HepG2 (cell line): ENCODE measurements at regions not wholly inside any gene's neighbourhood (a gene's known extent, or its start where the extent isn't known, plus 50 kb on each side); places are given as distances from the start of the nearest gene placed in this dataset.

Experiments
- ATAC-seq: fragments of 200-7000 bp; cut with Tn5 transposase; 3 replicates; pipeline ENCODE4 v1.9.1; 2020; ENCODE audit warnings: mild to moderate bottlenecking, moderate library complexity
- BruUV-seq: library from RNA; stranded (reverse); fragments of 400-500 nt; replicated peaks from 2 replicates; lab custom pipeline; 2021; lab: Mats Ljungman, UMichigan
- CTCF ChIA-PET: fragments of 300-600 bp; formaldehyde crosslinking; extraction: SDS; loops from one replicate; lab custom pipeline; 2021; ENCODE audit warnings: low total read pairs, inconsistent platforms, low intra/inter-chr PET ratio; lab: Yijun Ruan, JAX
- POLR2A ChIA-PET: fragments of 350-600 bp; sonication (Branson Sonifier 250); formaldehyde crosslinking; loops from one replicate; lab custom pipeline; 2020; ENCODE audit warnings: antibody characterized with exemption, inconsistent platforms; lab: Yijun Ruan, JAX
- DNase-seq: peaks from one replicate; pipeline ENCODE4 v3.0.0-alpha.2; 2015; ENCODE audit warnings: low spot score
- FAIRE-seq: peaks from 3 replicates; lab custom pipeline; 2011; peaks lifted over from hg19 to GRCh38; lab: Jason Lieb, UNC
- H2AFZ ChIP-seq: one replicate; pipeline ENCODE4 v1.6.1; 2011; ENCODE audit warnings: low read length, inconsistent platforms
- H3K27ac ChIP-seq: fragments of 300-600 bp; 3 replicates; pipeline ENCODE4 v1.8.0; 2011; ENCODE audit warnings: mixed run types, mild to moderate bottlenecking, mixed read lengths, low read length, inconsistent platforms; ENCODE audit not compliant: insufficient read depth; ENCODE audit errors: extremely low read length
- H3K27me3 ChIP-seq, 2 experiments: fragments of 200-600 bp in 1 of 2; 2 replicates in 1 of 2; 3 replicates in 1 of 2; pipeline versions ENCODE4 v1.6.0 to v1.8.0; 2011; ENCODE audit warnings: low read length in 2 of 2, mild to moderate bottlenecking in 2 of 2, moderate library complexity in 2 of 2, inconsistent platforms in 1 of 2; ENCODE audit not compliant: insufficient read depth in 2 of 2, control insufficient read depth in 1 of 2
- H3K36me3 ChIP-seq, 2 experiments: fragments of 200-600 bp in 1 of 2; replicated peaks in 1 of 2; 2 replicates in 1 of 2; 3 replicates in 1 of 2; pipeline versions ENCODE4 v1.5.1 to v1.8.0; 2011; ENCODE audit warnings: low read length in 2 of 2, inconsistent platforms in 1 of 2; ENCODE audit not compliant: insufficient read depth in 2 of 2, control insufficient read depth in 1 of 2
- H3K4me1 ChIP-seq: 2 replicates; pipeline ENCODE4 v1.5.1; 2012; ENCODE audit warnings: low read length, inconsistent platforms; ENCODE audit not compliant: insufficient read depth
- H3K4me2 ChIP-seq: 2 replicates; pipeline ENCODE4 v1.6.0; 2011; ENCODE audit warnings: low read depth, low read length, inconsistent platforms
- H3K4me3 ChIP-seq, 3 experiments: fragments of 200-600 bp in 1 of 3; sonication (generic), shearing (Covaris generic) in 1 of 3; replicated peaks in 1 of 3; 2 replicates each; pipeline ENCODE4 v1.5.1; 2011 to 2016; ENCODE audit warnings: low read length in 3 of 3, inconsistent platforms in 2 of 3, low read depth in 2 of 3, mild to moderate bottlenecking in 2 of 3, control low read depth in 1 of 3, mixed read lengths in 1 of 3; ENCODE audit not compliant: insufficient read depth in 1 of 3
- H3K79me2 ChIP-seq: one replicate; pipeline ENCODE4 v1.6.1; 2011; ENCODE audit warnings: low read length, inconsistent platforms; ENCODE audit not compliant: insufficient read depth
- H3K9ac ChIP-seq: 2 replicates; pipeline ENCODE4 v1.6.0; 2011; ENCODE audit warnings: mild to moderate bottlenecking, low read depth, low read length, inconsistent platforms; ENCODE audit not compliant: insufficient read depth
- H3K9me3 ChIP-seq: 2 replicates; pipeline ENCODE4 v1.5.1; 2012; ENCODE audit warnings: mild to moderate bottlenecking, low read length
- H4K20me1 ChIP-seq: 2 replicates; pipeline ENCODE4 v1.6.0; 2011; ENCODE audit warnings: inconsistent platforms, mild to moderate bottlenecking, low read length, moderate library complexity; ENCODE audit not compliant: insufficient read depth
- ARID2 ChIP-seq: sonication (generic); formaldehyde crosslinking; IDR thresholded peaks from 2 replicates; pipeline ENCODE4 v1.8.1; 2022; ENCODE audit warnings: mild to moderate bottlenecking, missing genetic modification reagents, borderline replicate concordance
- BHLHE40 ChIP-seq: IDR thresholded peaks from 2 replicates; pipeline ENCODE4 v1.6.1; 2011; ENCODE audit warnings: low read length, improper control_type of control experiment
- BRD4 ChIP-seq: sonication (generic); formaldehyde crosslinking; IDR thresholded peaks from 2 replicates; pipeline ENCODE4 v1.4.0; 2020; ENCODE audit warnings: missing genetic modification reagents
- CREB1 ChIP-seq, 2 experiments: fragments of 450-650 bp in 1 of 2; IDR thresholded peaks; 2 replicates each; pipeline ENCODE4 v1.6.1; 2016 to 2017; ENCODE audit warnings: control low read depth in 1 of 2, mild to moderate bottlenecking in 1 of 2, missing compliant biosample characterization in 1 of 2, missing genetic modification characterization in 1 of 2
- DMAP1 ChIP-seq: IDR thresholded peaks from 2 replicates; pipeline ENCODE4 v1.6.1; 2016
- HNRNPK ChIP-seq: fragments of 200-400 bp; formaldehyde crosslinking; IDR thresholded peaks from 2 replicates; pipeline ENCODE4 v1.6.1; 2018; ENCODE audit warnings: low read length, low read depth, moderate library complexity, mild to moderate bottlenecking; ENCODE audit not compliant: poor library complexity, severe bottlenecking
- JUN ChIP-seq: sonication (generic); formaldehyde crosslinking; IDR thresholded peaks from 2 replicates; pipeline ENCODE4 v1.4.0; 2020; ENCODE audit warnings: mild to moderate bottlenecking, missing genetic modification reagents
- MBNL3 ChIP-seq: fragments of 250-450 bp; sonication (Bioruptor Pico); conservative IDR thresholded peaks from 2 replicates; pipeline ENCODE4 v1.8.0; 2022; ENCODE audit warnings: mild to moderate bottlenecking, inconsistent platforms
- MXD4 ChIP-seq: IDR thresholded peaks from 2 replicates; pipeline ENCODE4 v1.6.1; 2016; ENCODE audit warnings: mild to moderate bottlenecking, missing biosample characterization, missing genetic modification reagents
- SIX1 ChIP-seq: sonication (generic); formaldehyde crosslinking; IDR thresholded peaks from 2 replicates; pipeline ENCODE4 v1.4.0; 2020; ENCODE audit warnings: missing genetic modification reagents, borderline replicate concordance
- ZNF20 ChIP-seq: sonication (generic); formaldehyde crosslinking; IDR thresholded peaks from 2 replicates; pipeline ENCODE4 v1.4.0; 2020; ENCODE audit warnings: mild to moderate bottlenecking, moderate library complexity, missing genetic modification reagents
- ZNF234 ChIP-seq: sonication (generic); formaldehyde crosslinking; conservative IDR thresholded peaks from 2 replicates; pipeline ENCODE4 v1.5.1; 2020; ENCODE audit warnings: mild to moderate bottlenecking, missing genetic modification reagents
- ZNF451 ChIP-seq: sonication (generic); formaldehyde crosslinking; IDR thresholded peaks from 2 replicates; pipeline ENCODE4 v1.5.0; 2020; ENCODE audit warnings: mild to moderate bottlenecking, missing genetic modification reagents
- ZNF562 ChIP-seq: sonication (generic); formaldehyde crosslinking; IDR thresholded peaks from 2 replicates; pipeline ENCODE4 v1.8.0; 2022; ENCODE audit warnings: missing genetic modification reagents, borderline replicate concordance
- ZNF563 ChIP-seq: sonication (generic); formaldehyde crosslinking; IDR thresholded peaks from 2 replicates; pipeline ENCODE4 v1.8.0; 2022; ENCODE audit warnings: mild to moderate bottlenecking, moderate library complexity, missing genetic modification reagents
- ZNF598 ChIP-seq: sonication (generic); formaldehyde crosslinking; IDR thresholded peaks from 2 replicates; pipeline ENCODE4 v1.5.1; 2020; ENCODE audit warnings: mild to moderate bottlenecking, missing genetic modification reagents, borderline replicate concordance
- ZNF710 ChIP-seq: sonication (generic); formaldehyde crosslinking; IDR thresholded peaks from 2 replicates; pipeline ENCODE4 v1.5.0; 2020; ENCODE audit warnings: mild to moderate bottlenecking, missing genetic modification reagents, borderline replicate concordance
- WGBS: methylation state at CpG from one replicate; pipeline ENCODE4 v1.1.6; 2017; ENCODE audit warnings: low lambda C conversion rate; 5-methylcytosine and 5-hydroxymethylcytosine counted together
- in situ Hi-C: cut with HindIII; loops from 2 replicates; pipeline ENCODE4 v1.10.0; 2017; ENCODE audit warnings: low pct_unique_long_range_greater_than_20kb; ENCODE audit not compliant: extremely low pct_ligation_motif_present
- intact Hi-C: fragments of 100-400 bp; cut with micrococcal nuclease; formaldehyde crosslinking; loops from one replicate; pipeline ENCODE4 v1.10.0; 2022; ENCODE audit not compliant: unreplicated experiment

- H3K9ac ChIP-seq: no peak overlapping the region
- H2AFZ ChIP-seq: no peak overlapping the region
- H3K27me3 ChIP-seq: no peaks in the 10 kb centered on the region
- FAIRE-seq: no peak
- H4K20me1 ChIP-seq: no peaks in the 10 kb centered on the region
- ChIA-PET CTCF (no interaction called here), POLR2A (no interaction called here)
- H3K27ac ChIP-seq: no peak overlapping the region
- 53% methylated on average over 5 of the region's 5 CpGs for WGBS
- no peaks in the 10 kb centered on the region for H3K79me2 ChIP-seq
- in situ Hi-C loops: no loop called here
- TF ChIP-seq CREB1 (IDR thresholded peaks at IDR 0.05): peak; percentile 60
- no peak for TF ChIP-seq CREB1 (CRISPR knock-in tag; IDR thresholded peaks at IDR 0.05)
- TF ChIP-seq ZNF563 (CRISPR knock-in tag): no peak
- TF ChIP-seq BRD4 (CRISPR knock-in tag): no peak
- no peaks in the 10 kb centered on the region for H3K4me1 ChIP-seq
- no peak for DNase-seq
- no peak for ATAC-seq
- no peaks in the 10 kb centered on the region for H3K36me3 ChIP-seq
- intact Hi-C loops: no loop called here
- BruUV-seq: no TSS peak
- H3K4me2 ChIP-seq: no peak overlapping the region
- no peak overlapping the region for H3K4me3 ChIP-seq
- H3K9me3 ChIP-seq: no peaks in the 10 kb centered on the region
These were observed 512.8 kb upstream of the MIR17HG start for GRCh38 chr13:90834700-90835099.

- no TSS peak for BruUV-seq
- DNase-seq: no peak
- no peak overlapping the region for H3K4me3 ChIP-seq
- TF ChIP-seq ZNF234 (no peak), MBNL3 (CRISPR knock-in tag) (no peak), MXD4 (no peak), DMAP1 (CRISPR knock-in tag) (no peak), ZNF710 (CRISPR knock-in tag) (no peak), BHLHE40 (no peak), ZNF20 (no peak), ZNF451 (CRISPR knock-in tag) (no peak), HNRNPK (no peak), ZNF598 (CRISPR knock-in tag) (no peak), ARID2 (CRISPR knock-in tag) (no peak), ZNF562 (no peak), SIX1 (CRISPR knock-in tag) (no peak), JUN (CRISPR knock-in tag) (no peak)
- TF ChIP-seq, all 625 proteins: peak for 0
- intact Hi-C loops (no loop called here), in situ Hi-C loops (no loop called here)
- no peak for FAIRE-seq
- H3K27ac ChIP-seq: no peak overlapping the region
- no peaks in the 10 kb centered on the region for H3K36me3 ChIP-seq
- no peak for ATAC-seq
- H3K4me1 ChIP-seq: no peaks in the 10 kb centered on the region
- CTCF ChIA-PET: no interaction called here
- H4K20me1 ChIP-seq: no peaks in the 10 kb centered on the region
- no peaks in the 10 kb centered on the region for H3K9me3 ChIP-seq
- POLR2A ChIA-PET: no interaction called here
- no peak overlapping the region for H3K4me2 ChIP-seq
- H3K79me2 ChIP-seq: no peaks in the 10 kb centered on the region
- no peak overlapping the region for H2AFZ ChIP-seq
- no peak overlapping the region for H3K9ac ChIP-seq
- H3K27me3 ChIP-seq: no peaks in the 10 kb centered on the region
These were observed 511.7 kb upstream of the MIR17HG start for GRCh38 chr13:90835826-90836225.
